ENCODE measurements at regions not wholly inside any gene's neighbourhood (a gene's known extent, or its start where the extent isn't known, plus 50 kb on each side); places are given as distances from the start of the nearest gene placed in this dataset.
"Not testable (repeated sequence)": the region's sequence is repeated elsewhere in the genome, so short reads cannot be mapped to it uniquely, and the experiment has no call there.

- no peaks in the 10 kb centered on the region for H3K36me3 ChIP-seq
- intact Hi-C loops (cut with DNase I; ENCODE audit: low total_unique reads) = no loop called here
- no peak for TF ChIP-seq POLR2A (IDR thresholded peaks at IDR 0.05)
- TF ChIP-seq, protein P1, sequence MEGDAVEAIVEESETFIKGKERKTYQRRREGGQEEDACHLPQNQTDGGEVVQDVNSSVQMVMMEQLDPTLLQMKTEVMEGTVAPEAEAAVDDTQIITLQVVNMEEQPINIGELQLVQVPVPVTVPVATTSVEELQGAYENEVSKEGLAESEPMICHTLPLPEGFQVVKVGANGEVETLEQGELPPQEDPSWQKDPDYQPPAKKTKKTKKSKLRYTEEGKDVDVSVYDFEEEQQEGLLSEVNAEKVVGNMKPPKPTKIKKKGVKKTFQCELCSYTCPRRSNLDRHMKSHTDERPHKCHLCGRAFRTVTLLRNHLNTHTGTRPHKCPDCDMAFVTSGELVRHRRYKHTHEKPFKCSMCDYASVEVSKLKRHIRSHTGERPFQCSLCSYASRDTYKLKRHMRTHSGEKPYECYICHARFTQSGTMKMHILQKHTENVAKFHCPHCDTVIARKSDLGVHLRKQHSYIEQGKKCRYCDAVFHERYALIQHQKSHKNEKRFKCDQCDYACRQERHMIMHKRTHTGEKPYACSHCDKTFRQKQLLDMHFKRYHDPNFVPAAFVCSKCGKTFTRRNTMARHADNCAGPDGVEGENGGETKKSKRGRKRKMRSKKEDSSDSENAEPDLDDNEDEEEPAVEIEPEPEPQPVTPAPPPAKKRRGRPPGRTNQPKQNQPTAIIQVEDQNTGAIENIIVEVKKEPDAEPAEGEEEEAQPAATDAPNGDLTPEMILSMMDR (IDR thresholded peaks at IDR 0.05 in 8 of 11, conservative IDR thresholded peaks at IDR 0.05 in 3 of 11) = no peak
- no peak for TF ChIP-seq POLR2AphosphoS5 (IDR thresholded peaks at IDR 0.05)
- 83 to 94% (median 86%) methylated on average over 22 of the region's 22 CpGs for WGBS, 5 donors
- H3K4me1 ChIP-seq = peaks cover 8 to 15% (median 13%) of the 10 kb centered on the region in 6 donors
- peaks cover 0 to 30% (median 4%) of the 10 kb centered on the region in 7 donors for H3K27me3 ChIP-seq (replicated peaks in 1 of 7)
- H3K9me3 ChIP-seq = no peaks in the 10 kb centered on the region
- no peak overlapping the region for H3K27ac ChIP-seq
- DNase-seq = no peak
- no peak overlapping the region for H3K4me3 ChIP-seq
Measured at GRCh38 chr14:101630056-101630965, 69.0 kb downstream of the DIO3 start.

- H3K27me3 ChIP-seq (replicated peaks in 1 of 7) = peaks cover 0 to 38% (median 4%) of the 10 kb centered on the region in 7 donors
- WGBS, 5 donors = 80 to 89% (median 86%) methylated on average over 3 of the region's 3 CpGs
- DNase-seq = no peak
- no peaks in the 10 kb centered on the region for H3K36me3 ChIP-seq
- H3K9me3 ChIP-seq = no peaks in the 10 kb centered on the region
- intact Hi-C loops (cut with DNase I; ENCODE audit: low total_unique reads) = no loop called here
- no peak for TF ChIP-seq POLR2A (IDR thresholded peaks at IDR 0.05)
- no peak for TF ChIP-seq POLR2AphosphoS5 (IDR thresholded peaks at IDR 0.05)
- TF ChIP-seq, protein P1 (IDR thresholded peaks at IDR 0.05 in 8 of 11, conservative IDR thresholded peaks at IDR 0.05 in 3 of 11) = no peak
- no peak overlapping the region for H3K27ac ChIP-seq
- H3K4me1 ChIP-seq = peaks cover 8 to 15% (median 13%) of the 10 kb centered on the region in 6 donors
- no peak overlapping the region for H3K4me3 ChIP-seq
Measured at GRCh38 chr14:101631199-101631598, 69.9 kb downstream of the DIO3 start.

DNA sequence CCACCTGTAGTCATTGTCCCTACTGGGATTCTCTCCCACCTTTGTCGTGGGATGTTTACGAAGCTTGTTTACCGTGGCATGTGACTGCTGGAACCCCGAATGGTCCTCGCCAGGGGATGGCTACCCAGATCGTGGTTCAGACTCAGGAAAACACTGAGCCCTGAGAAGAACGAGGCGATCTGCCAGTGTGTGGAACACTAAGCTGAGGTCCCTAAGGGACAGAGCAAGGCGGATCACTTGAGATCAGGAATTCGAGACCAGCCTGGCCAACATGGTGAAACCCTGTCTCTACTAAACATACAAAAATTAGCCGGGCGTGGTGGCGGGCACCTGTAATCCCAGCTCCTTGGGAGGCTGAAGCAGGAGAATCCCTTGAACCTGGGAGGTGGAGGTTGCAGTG is 70.7 kb downstream of the DIO3 start:
- DNase-seq; H3K4me3 ChIP-seq; H3K36me3 ChIP-seq; intact Hi-C loops (cut with DNase I; ENCODE audit: low total_unique reads); H3K9me3 ChIP-seq; H3K27ac ChIP-seq: not testable (repeated sequence)
- Histone ChIP-seq H3K4me1 (peaks cover 8 to 15% (median 13%) of the 10 kb centered on the region in 6 donors), H3K27me3 (replicated peaks in 1 of 7) (peaks cover 0 to 45% (median 7%) of the 10 kb centered on the region in 7 donors)
- 86 to 93% (median 90%) methylated on average over 13 of the region's 13 CpGs for whole genome bisulfite sequencing, 5 donors

DNA sequence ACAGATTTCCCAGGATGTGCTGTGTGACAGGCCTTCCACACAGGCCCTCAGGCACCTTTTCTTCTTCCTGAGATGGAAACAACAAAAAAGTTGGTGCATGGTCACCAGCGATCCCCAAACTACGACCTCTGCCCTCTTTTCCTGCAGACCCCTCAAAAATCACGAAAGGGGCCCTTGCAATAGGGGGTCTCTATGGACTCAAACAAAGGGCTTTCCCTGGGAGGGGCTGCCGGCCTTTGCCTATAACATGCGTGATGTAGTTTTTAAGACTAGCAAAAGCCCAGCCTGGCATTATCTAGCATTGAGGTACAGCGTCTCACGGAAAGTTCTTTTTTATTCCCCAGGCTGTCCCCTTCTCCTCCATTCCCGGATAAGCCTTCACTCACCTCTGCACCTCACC is 71.2 kb downstream of the DIO3 start:
- 83 to 91% (median 90%) methylated on average over 8 of the region's 8 CpGs for WGBS, 5 donors
- H3K9me3 ChIP-seq = no peaks in the 10 kb centered on the region
- peaks cover 8 to 14% (median 13%) of the 10 kb centered on the region in 6 donors for H3K4me1 ChIP-seq
- intact Hi-C loops (cut with DNase I; ENCODE audit: low total_unique reads) = no loop called here
- TF ChIP-seq, protein P1 (IDR thresholded peaks at IDR 0.05 in 8 of 11, conservative IDR thresholded peaks at IDR 0.05 in 3 of 11) = no peak
- TF ChIP-seq POLR2A (IDR thresholded peaks at IDR 0.05) (no peak), POLR2AphosphoS5 (IDR thresholded peaks at IDR 0.05) (no peak)
- H3K27me3 ChIP-seq (replicated peaks in 1 of 7) = peaks cover 0 to 50% (median 7%) of the 10 kb centered on the region in 7 donors
- H3K27ac ChIP-seq = no peak overlapping the region
- no peak overlapping the region for H3K4me3 ChIP-seq
- H3K36me3 ChIP-seq = no peaks in the 10 kb centered on the region
- DNase-seq = no peak

Measured in spleen (tissue), 11 donors.